LNCaP clone FGC (cell line): ENCODE measurements at regions not wholly inside any gene's neighbourhood (a gene's known extent, or its start where the extent isn't known, plus 50 kb on each side); places are given as distances from the start of the nearest gene placed in this dataset.

Source experiments
- DNase-seq: peaks from one replicate; pipeline ENCODE4 v3.0.0-alpha.2; 2011; ENCODE audit warnings: low read depth
- H3K4me3 ChIP-seq: 2 replicates; pipeline ENCODE4 v1.5.1; 2011; ENCODE audit warnings: mild to moderate bottlenecking, low read depth, low read length, control low read depth
- TF ChIP-seq, protein P1 (sequence below): IDR thresholded peaks from 2 replicates; pipeline ENCODE4 v1.5.1; 2012; ENCODE audit warnings: mild to moderate bottlenecking; ENCODE audit not compliant: control insufficient read depth, insufficient read depth; ENCODE audit errors: extremely low read depth

DNA sequence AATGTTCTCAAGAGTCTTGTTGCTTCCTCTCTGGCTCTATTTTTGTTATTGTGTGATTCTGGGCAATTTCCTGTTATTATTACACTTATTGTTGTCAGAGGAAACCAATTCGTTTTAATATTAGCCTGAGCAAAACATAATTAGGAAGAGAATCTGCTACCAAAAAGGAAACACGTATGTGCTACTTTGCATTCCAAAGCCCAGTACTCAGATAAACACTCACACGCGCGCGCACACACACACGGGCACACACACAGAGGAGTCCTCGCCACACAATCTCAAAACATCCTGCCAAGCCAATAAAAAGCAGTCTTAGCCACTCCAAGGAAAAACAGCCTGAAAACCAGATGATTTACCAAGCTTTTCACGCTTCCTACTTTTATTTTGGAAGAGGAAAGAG is 400.7 kb downstream of the NUAK1 start:
- no peak for DNase-seq
- TF ChIP-seq, protein P1, sequence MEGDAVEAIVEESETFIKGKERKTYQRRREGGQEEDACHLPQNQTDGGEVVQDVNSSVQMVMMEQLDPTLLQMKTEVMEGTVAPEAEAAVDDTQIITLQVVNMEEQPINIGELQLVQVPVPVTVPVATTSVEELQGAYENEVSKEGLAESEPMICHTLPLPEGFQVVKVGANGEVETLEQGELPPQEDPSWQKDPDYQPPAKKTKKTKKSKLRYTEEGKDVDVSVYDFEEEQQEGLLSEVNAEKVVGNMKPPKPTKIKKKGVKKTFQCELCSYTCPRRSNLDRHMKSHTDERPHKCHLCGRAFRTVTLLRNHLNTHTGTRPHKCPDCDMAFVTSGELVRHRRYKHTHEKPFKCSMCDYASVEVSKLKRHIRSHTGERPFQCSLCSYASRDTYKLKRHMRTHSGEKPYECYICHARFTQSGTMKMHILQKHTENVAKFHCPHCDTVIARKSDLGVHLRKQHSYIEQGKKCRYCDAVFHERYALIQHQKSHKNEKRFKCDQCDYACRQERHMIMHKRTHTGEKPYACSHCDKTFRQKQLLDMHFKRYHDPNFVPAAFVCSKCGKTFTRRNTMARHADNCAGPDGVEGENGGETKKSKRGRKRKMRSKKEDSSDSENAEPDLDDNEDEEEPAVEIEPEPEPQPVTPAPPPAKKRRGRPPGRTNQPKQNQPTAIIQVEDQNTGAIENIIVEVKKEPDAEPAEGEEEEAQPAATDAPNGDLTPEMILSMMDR, result no peak
- H3K4me3 ChIP-seq, result no peak overlapping the region

DNA sequence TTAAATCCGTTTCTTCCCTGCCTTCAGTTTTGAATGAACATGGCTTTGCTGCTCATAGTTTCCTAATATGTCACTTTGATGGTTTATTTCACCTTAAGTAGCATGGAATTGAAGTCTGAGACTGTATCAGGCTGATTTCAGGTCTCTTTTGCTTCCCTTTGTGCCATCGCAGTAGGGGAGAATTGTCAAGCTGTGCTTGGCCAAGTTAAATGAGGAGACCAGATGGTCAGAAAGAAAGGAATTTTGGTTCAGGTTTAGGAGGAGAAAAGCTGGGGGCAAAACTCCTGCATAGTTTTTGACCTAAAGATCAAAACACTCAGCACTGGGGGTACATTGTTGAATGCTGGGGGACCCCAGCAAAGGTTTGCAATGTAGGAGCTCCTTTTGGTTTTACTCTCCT is 398.4 kb downstream of the NUAK1 start:
- no peak for DNase-seq
- H3K4me3 ChIP-seq, result no peak overlapping the region
- TF ChIP-seq, protein P1, result no peak

DNA sequence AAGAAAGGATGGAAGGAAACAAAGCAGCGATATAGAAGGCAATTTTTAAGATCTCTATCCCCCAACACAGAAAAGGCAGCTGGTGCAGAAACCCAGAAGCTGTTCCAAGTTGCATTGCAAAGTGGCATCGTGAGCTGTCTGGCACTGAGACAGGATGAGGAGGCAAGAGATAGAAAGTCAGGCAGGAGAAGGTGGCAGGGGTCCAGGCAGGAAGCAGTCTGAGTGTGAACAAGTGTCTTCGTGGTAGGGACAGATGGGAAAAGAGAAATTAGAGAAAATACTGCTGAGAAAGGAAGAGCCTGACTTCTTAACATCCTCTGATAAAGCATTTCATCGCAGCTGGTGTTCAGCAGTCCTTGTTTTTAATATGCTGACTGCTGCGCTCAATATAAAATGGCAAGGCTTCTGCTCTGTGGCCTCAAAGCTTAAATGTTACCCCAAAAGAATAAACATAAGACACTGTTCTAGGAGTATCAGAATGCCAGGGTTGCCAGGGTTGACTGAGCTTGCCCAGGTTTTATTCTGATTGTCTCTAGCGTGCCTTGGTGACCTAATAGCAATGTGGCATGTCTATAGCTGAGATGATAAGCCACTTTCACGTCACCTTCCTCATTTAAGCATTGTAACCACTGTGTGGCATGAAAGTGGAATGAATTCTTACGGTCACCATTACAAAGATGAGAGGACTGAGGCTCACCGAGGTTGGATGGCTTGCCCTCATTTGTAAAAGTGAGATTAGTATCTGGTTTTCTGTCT is 397.6 kb downstream of the NUAK1 start:
- no peak overlapping the region for H3K4me3 ChIP-seq
- DNase-seq, result peak; percentile 53
- TF ChIP-seq, protein P1, result no peak

DNA sequence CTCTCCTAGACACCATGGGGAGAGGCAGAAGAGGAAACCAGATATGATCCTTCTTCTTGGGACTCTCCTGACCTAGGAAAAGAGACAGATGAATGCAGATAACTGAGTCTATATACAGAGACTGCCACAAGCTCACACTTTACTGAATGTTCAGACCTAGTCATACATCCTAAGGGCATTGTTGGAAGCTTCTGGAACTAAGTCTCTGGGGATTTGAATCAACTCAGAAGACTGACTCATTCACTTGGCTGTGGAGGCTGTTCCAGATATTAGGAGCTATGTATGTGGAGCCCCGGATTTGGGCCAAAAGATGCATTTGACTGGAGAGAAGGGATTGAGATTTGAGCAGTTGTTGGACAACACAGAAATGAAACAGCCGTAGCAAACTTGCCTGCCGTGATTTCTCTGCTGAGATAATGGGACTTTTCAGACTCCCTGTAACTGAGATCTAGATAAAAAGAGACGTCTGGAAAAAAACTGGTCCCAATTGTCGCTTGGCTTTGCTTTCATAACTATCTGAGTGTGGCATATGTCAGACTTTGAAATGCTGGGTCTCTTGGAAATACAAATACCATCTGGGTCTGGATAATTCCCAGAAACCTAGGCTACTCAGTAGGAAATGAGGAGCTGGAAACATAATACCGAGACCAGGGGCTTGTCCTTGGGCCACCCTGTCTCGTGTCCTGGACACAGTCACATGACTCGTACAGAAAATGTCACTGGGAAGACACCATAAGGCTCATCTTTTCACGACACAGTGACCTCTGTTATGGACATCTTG is 396.8 kb downstream of the NUAK1 start:
- no peak for DNase-seq
- TF ChIP-seq, protein P1, result no peak
- no peak overlapping the region for H3K4me3 ChIP-seq

DNA sequence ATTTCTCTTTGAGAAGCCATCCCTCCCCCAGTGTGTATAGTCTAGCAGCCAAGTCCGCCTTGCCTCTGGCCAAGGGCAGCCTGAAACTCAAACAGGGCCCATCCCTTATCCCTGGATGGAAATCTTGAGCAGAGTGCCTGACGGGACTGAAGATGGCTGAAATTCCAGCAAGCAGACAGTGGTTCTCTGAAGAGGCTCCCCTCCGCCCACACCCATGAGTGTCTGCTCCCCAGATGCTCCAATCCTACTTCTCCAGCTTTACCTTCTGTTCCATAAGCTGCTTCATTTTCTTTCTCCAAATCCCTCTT is 396.2 kb downstream of the NUAK1 start:
- H3K4me3 ChIP-seq, result no peak overlapping the region
- DNase-seq, result no peak
- TF ChIP-seq, protein P1, result no peak

DNA sequence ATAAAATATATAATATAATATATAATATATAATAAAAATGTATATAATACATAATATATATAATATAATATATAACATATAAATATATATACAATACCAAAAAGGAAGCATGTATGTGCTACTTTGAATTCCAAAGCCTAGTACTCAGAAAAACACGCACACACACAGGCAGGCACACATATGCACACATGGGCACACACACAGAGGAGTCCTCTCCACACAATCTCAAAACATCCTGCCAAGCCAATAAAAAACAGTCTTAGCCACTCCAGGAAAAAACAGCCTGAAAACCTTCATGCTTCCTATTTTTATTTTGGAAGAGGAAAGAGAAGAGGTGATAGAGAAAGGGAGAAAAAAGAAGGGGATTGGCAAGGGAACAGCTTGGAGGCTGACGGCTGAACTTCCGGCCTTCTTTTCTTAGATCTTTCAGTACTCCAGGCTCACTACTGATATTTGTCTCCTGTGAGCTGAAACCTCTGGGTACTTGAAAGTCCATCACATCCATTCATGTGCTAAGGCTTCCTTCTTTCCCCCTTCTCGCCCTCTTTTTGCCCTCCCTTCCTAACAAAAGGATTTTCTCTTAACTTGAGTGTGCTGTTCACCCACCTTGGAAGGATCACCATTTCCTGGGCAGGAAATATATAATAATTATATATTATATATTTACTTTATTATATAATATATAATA is 394.2 kb downstream of the NUAK1 start:
- no peak overlapping the region for H3K4me3 ChIP-seq
- no peak for DNase-seq
- TF ChIP-seq, protein P1, result no peak
